Transverse colon (tissue), 4 donors: ENCODE measurements at regions not wholly inside any gene's neighbourhood (a gene's known extent, or its start where the extent isn't known, plus 50 kb on each side); places are given as distances from the start of the nearest gene placed in this dataset.

Source experiments
- CTCF ChIP-seq, 5 experiments: fragments of 200-600 bp in 3 of 5; fragments of 450-650 bp in 2 of 5; sonication (generic) in 3 of 5; IDR thresholded peaks; 1 replicate in 2 of 5; 2 replicates in 3 of 5; pipeline ENCODE4 v1.5.1; 2016 to 2017; ENCODE audit warnings: antibody characterized with exemption in 5 of 5, inconsistent platforms in 3 of 5, mild to moderate bottlenecking in 2 of 5, moderate library complexity in 1 of 5
- EP300 ChIP-seq: sonication (generic); formaldehyde crosslinking; IDR thresholded peaks from one replicate; pipeline ENCODE4 v1.6.1; 2017; ENCODE audit warnings: antibody characterized with exemption, low read depth
- POLR2A ChIP-seq: fragments of 450-650 bp; IDR thresholded peaks from one replicate; pipeline ENCODE4 v1.6.1; 2016; ENCODE audit warnings: antibody characterized with exemption, mild to moderate bottlenecking, moderate library complexity
- POLR2AphosphoS5 ChIP-seq, 3 donors: sonication (generic); formaldehyde crosslinking; IDR thresholded peaks; one replicate each; pipeline ENCODE4 v1.6.1; 2016; ENCODE audit warnings: antibody characterized with exemption in 3 of 3

- TF ChIP-seq CTCF (IDR thresholded peaks at IDR 0.05) (no peak), POLR2AphosphoS5 (IDR thresholded peaks at IDR 0.05) (no peak), POLR2A (no peak), EP300 (no peak)
Measured at GRCh38 chr1:38716229-38716628, 143.3 kb downstream of the RRAGC start.
